Gastrocnemius medialis (tissue), 4 donors: ENCODE measurements at regions not wholly inside any gene's neighbourhood (a gene's known extent, or its start where the extent isn't known, plus 50 kb on each side); places are given as distances from the start of the nearest gene placed in this dataset.

Experiments
- ATAC-seq, 2 donors: fragments of 150-250 bp; one replicate each; pipeline ENCODE4 v1.9.1; 2016
- DNase-seq, 2 donors: peaks; one replicate each; pipeline ENCODE4 v3.0.0-alpha.2; 2019
- H3K27ac ChIP-seq, 4 donors: fragments of 200-600 bp; sonication (generic); 1 replicate in 1 of 4; 2 replicates in 3 of 4; pipeline ENCODE4 v1.5.1; 2016 to 2018; ENCODE audit warnings: mild to moderate bottlenecking in 2 of 4, moderate library complexity in 1 of 4
- H3K27me3 ChIP-seq, 3 donors: fragments of 200-600 bp; sonication (generic) in 2 of 3; 1 replicate in 1 of 3; 2 replicates in 2 of 3; pipeline versions ENCODE4 v1.5.1 to v1.6.0; 2016 to 2019; ENCODE audit warnings: mild to moderate bottlenecking in 1 of 3, moderate library complexity in 1 of 3
- H3K36me3 ChIP-seq, 2 donors: fragments of 200-600 bp; sonication (generic) in 1 of 2; one replicate each; pipeline ENCODE4 v1.5.1; 2017 to 2018
- H3K4me1 ChIP-seq, 2 donors: fragments of 200-600 bp; sonication (generic) in 1 of 2; one replicate each; pipeline ENCODE4 v1.5.1; 2016 to 2017; ENCODE audit warnings: mild to moderate bottlenecking in 2 of 2
- H3K4me3 ChIP-seq, 4 donors: fragments of 200-600 bp; sonication (generic) in 3 of 4; 1 replicate in 1 of 4; 2 replicates in 3 of 4; pipeline ENCODE4 v1.5.1; 2016 to 2019; ENCODE audit warnings: mild to moderate bottlenecking in 2 of 4
- H3K9me3 ChIP-seq, 3 donors: fragments of 200-600 bp; sonication (generic) in 2 of 3; 1 replicate in 1 of 3; 2 replicates in 2 of 3; pipeline ENCODE4 v1.5.1; 2016 to 2019
- POLR2A ChIP-seq, 2 donors: fragments of 450-650 bp; IDR thresholded peaks; one replicate each; pipeline ENCODE4 v1.6.1; 2017; ENCODE audit warnings: antibody characterized with exemption in 2 of 2, mild to moderate bottlenecking in 2 of 2, moderate library complexity in 2 of 2
- in situ Hi-C, 4 donors: fragments of 200-750 bp; cut with MboI; loops; one replicate each; pipeline versions ENCODE4 v1.15.0 to v1.8.0; 2017; ENCODE audit warnings: low sequenced_read_pairs in 4 of 4
- intact Hi-C: fragments of 100-400 bp; cut with DNase I; formaldehyde crosslinking; loops from one replicate; pipeline ENCODE4 v1.15.1; 2023; ENCODE audit warnings: low total_unique reads
- TF ChIP-seq, protein P1 (sequence below), 5 experiments: fragments of 450-650 bp in 3 of 5; fragments of 200-600 bp in 2 of 5; sonication (generic) in 2 of 5; IDR thresholded peaks in 4 of 5; conservative IDR thresholded peaks in 1 of 5; 1 replicate in 4 of 5; 2 replicates in 1 of 5; pipeline ENCODE4 v1.5.1; 2016 to 2019; ENCODE audit warnings: antibody characterized with exemption in 5 of 5, mild to moderate bottlenecking in 3 of 5, moderate library complexity in 3 of 5

DNA sequence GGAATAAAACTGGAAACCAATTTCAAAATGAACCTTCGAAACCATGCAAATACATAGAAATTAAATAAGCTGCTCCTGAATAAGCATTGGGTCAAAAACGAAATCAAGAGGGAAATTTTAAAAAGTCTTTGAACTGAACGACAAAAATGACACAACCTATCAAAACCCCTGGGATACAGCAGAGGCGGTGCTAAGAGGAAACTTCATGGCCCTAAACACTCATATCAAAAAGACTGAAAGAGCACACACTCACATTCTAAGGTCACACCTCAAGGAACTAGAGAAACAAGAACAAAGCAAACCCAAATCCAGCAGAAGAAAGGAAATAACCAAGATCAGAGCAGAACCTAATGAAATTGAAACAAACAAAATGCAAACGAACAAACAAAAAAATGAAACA, 85.2 kb upstream of the CDC42BPA start:
- Histone ChIP-seq H3K36me3 (no peaks in the 10 kb centered on the region), H3K4me3 (no peak overlapping the region), H3K27me3 (no peaks in the 10 kb centered on the region), H3K4me1 (no peaks in the 10 kb centered on the region), H3K27ac (no peak overlapping the region), H3K9me3 (no peaks in the 10 kb centered on the region)
- intact Hi-C loops: no loop called here
- in situ Hi-C loops: no loop called here
- no peak for ATAC-seq
- TF ChIP-seq, protein P1, sequence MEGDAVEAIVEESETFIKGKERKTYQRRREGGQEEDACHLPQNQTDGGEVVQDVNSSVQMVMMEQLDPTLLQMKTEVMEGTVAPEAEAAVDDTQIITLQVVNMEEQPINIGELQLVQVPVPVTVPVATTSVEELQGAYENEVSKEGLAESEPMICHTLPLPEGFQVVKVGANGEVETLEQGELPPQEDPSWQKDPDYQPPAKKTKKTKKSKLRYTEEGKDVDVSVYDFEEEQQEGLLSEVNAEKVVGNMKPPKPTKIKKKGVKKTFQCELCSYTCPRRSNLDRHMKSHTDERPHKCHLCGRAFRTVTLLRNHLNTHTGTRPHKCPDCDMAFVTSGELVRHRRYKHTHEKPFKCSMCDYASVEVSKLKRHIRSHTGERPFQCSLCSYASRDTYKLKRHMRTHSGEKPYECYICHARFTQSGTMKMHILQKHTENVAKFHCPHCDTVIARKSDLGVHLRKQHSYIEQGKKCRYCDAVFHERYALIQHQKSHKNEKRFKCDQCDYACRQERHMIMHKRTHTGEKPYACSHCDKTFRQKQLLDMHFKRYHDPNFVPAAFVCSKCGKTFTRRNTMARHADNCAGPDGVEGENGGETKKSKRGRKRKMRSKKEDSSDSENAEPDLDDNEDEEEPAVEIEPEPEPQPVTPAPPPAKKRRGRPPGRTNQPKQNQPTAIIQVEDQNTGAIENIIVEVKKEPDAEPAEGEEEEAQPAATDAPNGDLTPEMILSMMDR (IDR thresholded peaks at IDR 0.05 in 4 of 5, conservative IDR thresholded peaks at IDR 0.05 in 1 of 5): no peak
- TF ChIP-seq POLR2A (IDR thresholded peaks at IDR 0.05): no peak
- no peak for DNase-seq

DNA sequence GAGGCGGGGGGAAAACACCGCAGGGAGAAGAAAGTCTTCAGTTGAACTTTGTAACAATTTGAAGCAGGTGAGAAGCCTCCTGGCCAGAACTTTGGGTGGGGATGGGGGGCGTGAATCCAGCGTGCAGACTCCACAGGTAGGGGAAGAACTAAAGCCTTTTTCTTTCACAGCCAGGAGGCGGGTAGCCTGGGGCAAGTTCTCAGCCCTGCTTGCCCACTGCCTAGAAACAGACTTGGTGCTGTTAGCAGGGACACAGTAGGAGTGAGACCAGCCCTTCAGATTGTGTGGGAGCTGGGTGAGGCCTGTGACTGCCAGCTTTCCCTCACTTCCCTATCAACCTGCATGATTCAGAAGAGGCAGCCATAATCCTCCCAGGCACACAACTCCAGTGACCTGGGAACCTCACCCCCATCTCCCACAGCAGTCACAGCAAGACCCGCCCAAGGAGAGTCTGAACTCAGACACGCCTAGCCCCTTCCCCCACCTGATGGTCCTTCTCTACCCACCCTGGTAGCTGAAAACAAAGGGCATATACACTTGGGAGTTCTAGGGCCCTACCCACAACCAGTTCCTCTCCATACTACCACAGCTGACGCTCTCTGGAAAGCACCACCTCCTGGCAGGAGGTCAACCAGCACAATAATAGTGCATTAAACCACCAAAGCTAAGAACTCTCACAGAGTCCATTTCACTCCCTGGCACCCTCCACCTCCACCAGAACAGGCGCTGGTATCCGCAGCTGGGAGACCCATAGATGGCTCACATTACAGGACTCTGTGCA, 83.5 kb upstream of the CDC42BPA start:
- Histone ChIP-seq H3K36me3 (no peaks in the 10 kb centered on the region), H3K9me3 (no peaks in the 10 kb centered on the region), H3K27ac (no peak overlapping the region), H3K27me3 (no peaks in the 10 kb centered on the region), H3K4me3 (no peak overlapping the region), H3K4me1 (no peaks in the 10 kb centered on the region)
- intact Hi-C loops (no loop called here), in situ Hi-C loops (no loop called here)
- DNase-seq (no peak), ATAC-seq (no peak)
- no peak for TF ChIP-seq POLR2A (IDR thresholded peaks at IDR 0.05)
- TF ChIP-seq, protein P1 (IDR thresholded peaks at IDR 0.05 in 4 of 5, conservative IDR thresholded peaks at IDR 0.05 in 1 of 5): no peak

DNA sequence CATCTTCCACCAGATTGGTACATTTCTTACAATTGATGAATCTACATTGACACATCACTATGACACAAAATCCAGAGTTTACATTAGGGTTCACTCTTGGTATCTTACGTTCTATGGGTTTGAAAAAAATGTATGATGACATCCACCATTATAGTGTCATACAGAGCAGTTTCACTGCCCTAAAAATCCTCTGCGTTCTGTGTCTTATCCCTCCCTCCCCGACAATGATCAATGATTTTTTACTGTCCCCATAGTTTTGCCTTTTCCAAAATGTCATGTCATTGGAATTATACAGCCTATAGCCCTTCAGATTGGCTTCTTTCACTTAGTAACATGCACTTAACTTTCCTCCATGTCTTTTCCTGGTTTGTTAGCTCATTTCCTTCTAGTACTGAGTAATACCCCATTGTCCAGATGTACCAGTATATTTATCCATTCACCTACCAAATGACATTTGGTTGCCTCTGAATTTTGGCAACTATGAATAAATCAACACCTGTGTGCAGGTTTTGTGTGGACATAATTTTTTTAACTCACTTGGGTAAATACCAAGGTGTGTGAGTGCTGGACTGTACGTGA, 80.9 kb upstream of the CDC42BPA start:
- DNase-seq (no peak), ATAC-seq (no peak)
- Histone ChIP-seq H3K4me3 (no peak overlapping the region), H3K36me3 (no peaks in the 10 kb centered on the region), H3K9me3 (no peaks in the 10 kb centered on the region), H3K27me3 (no peaks in the 10 kb centered on the region), H3K27ac (no peak overlapping the region), H3K4me1 (no peaks in the 10 kb centered on the region)
- in situ Hi-C loops: no loop called here
- TF ChIP-seq, protein P1 (IDR thresholded peaks at IDR 0.05 in 4 of 5, conservative IDR thresholded peaks at IDR 0.05 in 1 of 5): no peak
- TF ChIP-seq POLR2A (IDR thresholded peaks at IDR 0.05): no peak
- intact Hi-C loops: no loop called here

DNA sequence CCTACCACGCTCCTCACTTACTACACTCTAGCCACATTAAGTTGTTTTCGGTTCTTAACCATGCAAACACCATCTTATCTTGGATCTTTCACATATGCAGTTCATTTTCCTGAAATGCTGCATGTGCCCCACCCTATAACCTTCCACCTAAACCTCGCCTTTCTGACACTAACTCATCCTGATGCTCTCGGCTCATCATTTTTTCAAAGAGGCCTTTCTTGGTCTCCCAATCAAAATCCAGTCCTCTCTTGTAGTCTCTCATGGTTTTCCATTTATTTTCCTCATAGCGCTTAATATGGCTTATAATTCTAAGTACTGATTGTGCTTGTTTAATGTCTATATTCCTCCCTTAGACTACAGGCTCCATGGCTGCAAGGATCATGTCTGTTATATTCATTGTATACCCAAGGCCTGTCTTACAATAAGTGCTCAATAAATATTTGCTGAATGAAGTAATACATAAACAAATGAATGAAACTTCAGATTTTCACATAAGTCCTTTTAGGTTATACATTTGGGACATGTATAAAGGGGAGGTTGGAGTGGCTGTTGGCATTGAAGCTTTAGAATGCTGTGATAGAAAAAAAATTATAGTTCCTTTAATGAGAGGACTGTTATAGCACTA, 79.2 kb upstream of the CDC42BPA start:
- no peaks in the 10 kb centered on the region for H3K27me3 ChIP-seq
- ATAC-seq (no peak), DNase-seq (no peak)
- TF ChIP-seq, protein P1 (IDR thresholded peaks at IDR 0.05 in 4 of 5, conservative IDR thresholded peaks at IDR 0.05 in 1 of 5): no peak
- no peak for TF ChIP-seq POLR2A (IDR thresholded peaks at IDR 0.05)
- no peaks in the 10 kb centered on the region for H3K4me1 ChIP-seq
- intact Hi-C loops (no loop called here), in situ Hi-C loops (no loop called here)
- no peak overlapping the region for H3K27ac ChIP-seq
- H3K9me3 ChIP-seq: no peaks in the 10 kb centered on the region
- H3K36me3 ChIP-seq: no peaks in the 10 kb centered on the region
- H3K4me3 ChIP-seq: no peak overlapping the region
